IPS-15b (cell line): ENCODE measurements at regions not wholly inside any gene's neighbourhood (a gene's known extent, or its start where the extent isn't known, plus 50 kb on each side); places are given as distances from the start of the nearest gene placed in this dataset.
"Not testable (repeated sequence)": the region's sequence is repeated elsewhere in the genome, so short reads cannot be mapped to it uniquely, and the experiment has no call there.

Experiments
- H3K27me3 ChIP-seq: one replicate; pipeline ENCODE4 v1.6.1; 2013; ENCODE audit warnings: low read length; ENCODE audit not compliant: control insufficient read depth, insufficient read depth
- H3K36me3 ChIP-seq: one replicate; pipeline ENCODE4 v1.6.1; 2013; ENCODE audit warnings: low read length; ENCODE audit not compliant: control insufficient read depth, insufficient read depth
- H3K4me1 ChIP-seq: one replicate; pipeline ENCODE4 v1.6.1; 2013; ENCODE audit warnings: mild to moderate bottlenecking, low read length; ENCODE audit not compliant: control insufficient read depth, insufficient read depth
- H3K4me3 ChIP-seq: one replicate; pipeline ENCODE4 v1.5.1; 2013; ENCODE audit warnings: low read depth, low read length
- H3K9ac ChIP-seq: one replicate; pipeline ENCODE4 v1.6.1; 2013; ENCODE audit warnings: low read depth, mild to moderate bottlenecking, low read length
- H3K9me3 ChIP-seq: one replicate; pipeline ENCODE4 v1.6.1; 2013; ENCODE audit warnings: mild to moderate bottlenecking, low read length; ENCODE audit not compliant: control insufficient read depth, insufficient read depth

GRCh38 chr4:79578606-79579005, 170.6 kb upstream of the GK2 start:
- H3K4me3 ChIP-seq = no peak overlapping the region
- H3K9ac ChIP-seq = no peak overlapping the region
- no peaks in the 10 kb centered on the region for H3K27me3 ChIP-seq
- H3K9me3 ChIP-seq = no peaks in the 10 kb centered on the region
- H3K36me3 ChIP-seq = no peaks in the 10 kb centered on the region
- H3K4me1 ChIP-seq = peaks cover 6% of the 10 kb centered on the region

- Histone ChIP-seq H3K27me3 (no peaks in the 10 kb centered on the region), H3K36me3 (no peaks in the 10 kb centered on the region), H3K4me1 (peaks cover 6% of the 10 kb centered on the region), H3K9ac (no peak overlapping the region), H3K9me3 (no peaks in the 10 kb centered on the region), H3K4me3 (no peak overlapping the region)
These were observed 168.4 kb upstream of the GK2 start for GRCh38 chr4:79576429-79576753.

DNA sequence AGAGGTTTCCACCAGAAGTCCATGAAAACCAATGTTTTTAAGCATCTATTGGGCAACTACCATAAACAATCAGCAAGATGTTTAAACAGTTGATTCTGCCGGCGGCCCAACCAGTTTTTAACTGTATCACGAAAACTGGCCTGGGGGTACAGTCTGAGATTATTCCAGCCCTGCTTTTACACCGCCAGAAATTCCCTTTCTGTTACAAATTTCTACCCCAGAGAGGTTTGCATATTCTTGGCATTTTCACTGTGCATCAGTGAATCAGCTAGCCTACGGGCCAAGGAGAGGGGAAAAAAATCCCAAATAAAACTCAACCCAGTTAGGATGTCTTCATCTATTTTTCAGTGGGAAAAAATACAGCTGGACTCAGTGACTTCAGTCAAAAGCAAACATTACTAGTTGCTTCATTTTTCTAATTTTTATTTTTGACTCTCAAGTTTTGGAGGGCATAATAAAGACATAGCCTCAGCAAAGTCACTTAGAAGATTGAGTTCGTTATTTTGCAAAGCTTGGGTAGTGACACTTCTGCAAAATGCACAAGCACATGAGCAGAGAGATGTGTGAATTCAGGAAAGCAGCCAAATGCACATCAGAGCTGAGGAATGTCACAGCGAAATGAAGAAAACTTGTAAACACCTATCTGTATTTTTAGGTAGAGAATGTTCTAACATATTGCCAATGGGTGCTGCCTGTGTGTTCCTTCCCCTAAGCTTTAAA, 167.8 kb upstream of the GK2 start:
- no peaks in the 10 kb centered on the region for H3K27me3 ChIP-seq
- H3K4me1 ChIP-seq = peaks cover 6% of the 10 kb centered on the region
- H3K9me3 ChIP-seq = no peaks in the 10 kb centered on the region
- H3K4me3 ChIP-seq = no peak overlapping the region
- no peak overlapping the region for H3K9ac ChIP-seq
- no peaks in the 10 kb centered on the region for H3K36me3 ChIP-seq

DNA sequence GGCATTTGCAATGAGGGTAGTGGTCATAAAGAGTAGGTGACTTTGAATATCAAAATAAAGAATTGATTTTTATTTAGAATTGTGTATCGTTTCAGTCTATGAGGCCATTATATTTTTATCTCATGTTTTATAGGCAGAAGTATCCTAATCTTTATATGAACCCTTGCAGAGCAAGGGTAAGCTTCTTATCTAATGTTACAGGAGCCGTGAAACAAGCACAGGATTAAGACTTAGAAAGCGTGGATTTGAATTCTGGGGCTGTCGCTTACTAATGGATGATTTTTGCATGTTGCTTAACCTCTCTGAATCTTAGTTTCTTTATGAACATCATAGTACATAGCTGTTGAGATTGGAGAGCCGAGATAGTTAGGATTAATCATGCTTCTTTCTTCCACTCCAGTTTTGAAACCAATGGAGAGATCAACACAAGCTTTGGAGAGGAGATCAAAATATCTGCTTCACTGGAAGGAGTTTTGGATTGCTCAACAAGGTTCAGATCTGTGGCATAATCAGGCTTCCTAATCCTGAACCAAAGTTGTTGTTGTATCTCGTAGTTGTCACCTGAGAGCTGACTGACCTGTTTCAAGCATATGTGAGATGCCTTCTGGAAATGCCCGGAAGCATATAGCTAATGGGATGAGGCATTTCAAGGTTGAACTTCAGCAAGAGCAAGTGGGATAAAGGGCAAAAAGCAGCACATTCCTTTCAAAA, 166.9 kb upstream of the GK2 start:
- no peak overlapping the region for H3K9ac ChIP-seq
- no peaks in the 10 kb centered on the region for H3K9me3 ChIP-seq

DNA sequence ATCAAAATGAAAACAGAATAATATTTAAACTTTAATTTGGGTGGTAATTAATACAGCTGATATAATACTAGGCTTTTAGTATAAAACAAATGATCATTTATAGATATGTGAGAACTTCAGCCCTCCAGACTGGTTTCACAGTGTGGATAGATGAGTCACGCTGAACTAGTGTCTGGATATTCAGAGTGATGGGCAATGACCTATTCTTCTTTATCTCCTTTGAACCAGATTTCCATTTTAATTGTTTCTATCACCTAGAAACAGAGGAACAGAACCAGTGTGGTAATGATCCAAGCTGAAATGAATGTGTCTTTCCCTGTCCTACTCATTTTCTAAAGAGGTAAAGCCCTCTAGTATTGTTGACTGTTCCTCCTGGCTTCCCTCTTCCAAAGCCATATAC, 155.2 kb upstream of the GK2 start:
- Histone ChIP-seq H3K4me1 (peaks cover 4% of the 10 kb centered on the region), H3K36me3 (no peaks in the 10 kb centered on the region), H3K9ac (no peak overlapping the region), H3K4me3 (no peak overlapping the region), H3K9me3 (no peaks in the 10 kb centered on the region), H3K27me3 (no peaks in the 10 kb centered on the region)

More for the DNA sequence above, 166.9 kb upstream of the GK2 start:
- H3K4me3 ChIP-seq = no peak overlapping the region
- peaks cover 6% of the 10 kb centered on the region for H3K4me1 ChIP-seq
- no peaks in the 10 kb centered on the region for H3K36me3 ChIP-seq
- no peaks in the 10 kb centered on the region for H3K27me3 ChIP-seq

- Histone ChIP-seq H3K4me1 (peaks cover 4% of the 10 kb centered on the region), H3K27me3 (no peaks in the 10 kb centered on the region), H3K36me3 (no peaks in the 10 kb centered on the region), H3K4me3 (no peak overlapping the region), H3K9ac (no peak overlapping the region), H3K9me3 (no peaks in the 10 kb centered on the region)
These were observed 153.7 kb upstream of the GK2 start for GRCh38 chr4:79561751-79562150.

DNA sequence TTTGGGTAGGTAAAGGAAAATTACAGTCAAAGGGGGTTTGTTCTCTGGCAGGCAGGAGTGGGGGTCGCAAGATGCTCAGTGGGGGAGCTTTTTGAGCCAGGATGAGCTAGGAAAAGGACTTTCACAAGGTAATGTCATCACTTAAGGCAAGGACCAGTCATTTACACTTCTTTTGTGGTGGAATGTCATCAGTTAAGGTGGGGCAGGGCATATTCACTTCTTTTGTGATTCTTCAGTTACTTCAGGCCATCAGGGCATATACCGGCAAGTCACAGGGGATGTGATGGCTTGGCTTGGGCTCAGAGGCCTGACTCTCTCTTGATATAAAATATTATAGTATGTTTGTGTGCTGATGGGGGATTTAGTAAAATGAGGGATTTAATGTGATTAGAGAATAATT, 151.4 kb upstream of the GK2 start:
- H3K9ac ChIP-seq = not testable (repeated sequence)

GRCh38 chr4:79552311-79552710, 144.3 kb upstream of the GK2 start:
- Histone ChIP-seq H3K4me3 (peak overlapping the region; percentile 0), H3K27me3 (no peaks in the 10 kb centered on the region), H3K36me3 (no peaks in the 10 kb centered on the region), H3K9ac (no peak overlapping the region), H3K9me3 (no peaks in the 10 kb centered on the region), H3K4me1 (peaks cover 8% of the 10 kb centered on the region)

More for the DNA sequence above, 151.4 kb upstream of the GK2 start:
- not testable (repeated sequence) for H3K9me3 ChIP-seq, H3K36me3 ChIP-seq, H3K4me3 ChIP-seq, H3K4me1 ChIP-seq, H3K27me3 ChIP-seq

DNA sequence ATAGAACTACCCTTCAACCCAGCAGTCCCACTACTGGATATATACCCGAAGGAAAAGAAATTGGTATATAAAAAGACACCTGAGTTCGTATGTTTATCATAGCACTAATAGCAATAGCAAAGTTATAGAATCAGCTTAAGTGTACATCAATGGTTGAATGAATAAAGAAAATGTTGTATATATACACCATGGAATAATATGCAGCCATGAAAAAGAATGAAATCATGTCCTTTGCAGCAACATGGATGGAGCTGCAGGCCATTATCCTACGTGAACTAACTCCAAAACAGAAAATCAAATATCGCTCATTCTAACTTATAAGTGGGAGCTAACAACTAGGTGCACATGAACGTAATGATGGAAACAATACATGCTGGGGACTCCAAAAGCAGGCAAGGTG, 143.5 kb upstream of the GK2 start:
- no peaks in the 10 kb centered on the region for H3K27me3 ChIP-seq
- no peak overlapping the region for H3K9ac ChIP-seq
- H3K36me3 ChIP-seq = no peaks in the 10 kb centered on the region
- H3K4me3 ChIP-seq = no peak overlapping the region
- H3K9me3 ChIP-seq = no peaks in the 10 kb centered on the region
- H3K4me1 ChIP-seq = peaks cover 8% of the 10 kb centered on the region

GRCh38 chr4:79547851-79548250, 139.8 kb upstream of the GK2 start:
- no peaks in the 10 kb centered on the region for H3K36me3 ChIP-seq
- no peak overlapping the region for H3K4me3 ChIP-seq
- H3K27me3 ChIP-seq = no peaks in the 10 kb centered on the region
- H3K9me3 ChIP-seq = no peaks in the 10 kb centered on the region
- H3K4me1 ChIP-seq = peaks cover 8% of the 10 kb centered on the region
- no peak overlapping the region for H3K9ac ChIP-seq

DNA sequence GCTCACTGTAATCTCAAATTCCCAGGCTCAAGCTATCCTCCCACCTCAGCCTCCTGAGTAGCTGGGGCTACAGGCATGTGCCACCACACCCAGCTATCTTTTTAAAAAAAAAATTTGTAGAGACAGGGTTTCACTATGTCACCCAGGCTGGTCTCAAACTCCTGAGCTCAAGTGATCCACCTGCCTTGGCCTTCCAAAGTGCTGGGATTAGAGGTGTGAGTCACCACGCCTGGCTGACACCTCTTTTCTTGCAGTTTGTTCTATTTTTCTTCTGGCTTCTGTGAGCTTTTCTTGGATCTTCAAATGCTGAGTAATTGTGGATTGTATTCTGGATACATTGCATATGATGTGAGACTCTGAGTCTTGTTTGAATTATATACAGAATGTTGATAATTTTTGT, 137.3 kb upstream of the GK2 start:
- not testable (repeated sequence) for H3K27me3 ChIP-seq, H3K4me1 ChIP-seq, H3K36me3 ChIP-seq, H3K9ac ChIP-seq, H3K9me3 ChIP-seq, H3K4me3 ChIP-seq

DNA sequence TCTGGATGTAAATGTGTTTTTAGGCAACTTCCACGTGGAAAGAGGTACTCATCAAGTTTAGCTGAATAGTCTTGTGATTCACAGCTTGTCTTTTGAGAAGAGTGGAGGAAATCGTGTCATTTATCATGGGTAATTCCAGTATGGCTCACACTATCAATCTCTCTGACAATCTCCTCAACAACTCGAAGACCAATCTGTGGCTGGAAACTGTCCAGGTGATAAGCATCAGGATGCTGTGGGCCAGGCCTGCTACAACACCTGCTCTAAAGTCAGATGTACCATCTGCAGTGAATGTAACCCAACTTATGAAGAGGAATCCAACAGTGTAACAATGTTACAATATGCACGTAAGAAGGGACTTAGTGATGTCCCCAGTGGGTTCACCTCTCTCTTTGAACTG, 132.1 kb upstream of the GK2 start:
- Histone ChIP-seq H3K9me3 (no peaks in the 10 kb centered on the region), H3K36me3 (no peaks in the 10 kb centered on the region), H3K9ac (no peak overlapping the region), H3K4me3 (no peak overlapping the region), H3K4me1 (no peaks in the 10 kb centered on the region), H3K27me3 (no peaks in the 10 kb centered on the region)
